DMS79 (cell line): ENCODE measurements at regions not wholly inside any gene's neighbourhood (a gene's known extent, or its start where the extent isn't known, plus 50 kb on each side); places are given as distances from the start of the nearest gene placed in this dataset.

Source experiments
- DNase-seq: peaks from one replicate; lab custom pipeline; 2025; lab: John Stamatoyannopoulos, UW

- no peak for DNase-seq
These were observed 275.6 kb downstream of the XXYLT1 start for GRCh38 chr3:194995334-194995733.

- DNase-seq, result no peak
These were observed 275.0 kb downstream of the XXYLT1 start for GRCh38 chr3:194995922-194996321.

- DNase-seq, result no peak
These were observed 274.2 kb downstream of the XXYLT1 start for GRCh38 chr3:194996746-194997145.

GRCh38 chr3:194998417-194998816 is 272.5 kb downstream of the XXYLT1 start:
- DNase-seq, result no peak

GRCh38 chr3:194998948-194999347 is 272.0 kb downstream of the XXYLT1 start:
- no peak for DNase-seq

GRCh38 chr3:194999491-194999890 is 271.5 kb downstream of the XXYLT1 start:
- no peak for DNase-seq

GRCh38 chr3:195001261-195001660 is 269.7 kb downstream of the XXYLT1 start:
- no peak for DNase-seq

GRCh38 chr3:195001961-195002861 is 268.7 kb downstream of the XXYLT1 start:
- DNase-seq, result peak; percentile 96

GRCh38 chr3:195003006-195003892 is 267.7 kb downstream of the XXYLT1 start:
- DNase-seq, result peak; percentile 71

GRCh38 chr3:195003893-195004289 is 267.1 kb downstream of the XXYLT1 start:
- DNase-seq, result no peak

- DNase-seq, result no peak
These were observed 266.3 kb downstream of the XXYLT1 start for GRCh38 chr3:195004512-195005250.

- DNase-seq, result no peak
These were observed 265.7 kb downstream of the XXYLT1 start for GRCh38 chr3:195005251-195005620.

GRCh38 chr3:195005759-195006510 is 265.0 kb downstream of the XXYLT1 start:
- no peak for DNase-seq

- DNase-seq, result no peak
These were observed 263.8 kb downstream of the XXYLT1 start for GRCh38 chr3:195007151-195007550.

- peak; percentile 59 for DNase-seq
These were observed 263.2 kb downstream of the XXYLT1 start for GRCh38 chr3:195007766-195008165.

- no peak for DNase-seq
These were observed 262.1 kb downstream of the XXYLT1 start for GRCh38 chr3:195008816-195009215.

GRCh38 chr3:195009616-195010015 is 261.3 kb downstream of the XXYLT1 start:
- no peak for DNase-seq

GRCh38 chr3:195010551-195011100 is 260.3 kb downstream of the XXYLT1 start:
- DNase-seq, result no peak

- DNase-seq, result no peak
These were observed 259.6 kb downstream of the XXYLT1 start for GRCh38 chr3:195011231-195011834.

GRCh38 chr3:195012100-195012499 is 258.9 kb downstream of the XXYLT1 start:
- DNase-seq, result no peak

- no peak for DNase-seq
These were observed 258.4 kb downstream of the XXYLT1 start for GRCh38 chr3:195012571-195012970.
